Tongue (tissue), 1 donor: ENCODE measurements at regions not wholly inside any gene's neighbourhood (a gene's known extent, or its start where the extent isn't known, plus 50 kb on each side); places are given as distances from the start of the nearest gene placed in this dataset.
A peak's percentile ranks its signal among the peaks of the same experiment; 100 is the strongest.

Experiments
- DNase-seq: peaks from one replicate; pipeline ENCODE4 v3.0.0-alpha.2; 2015

DNA sequence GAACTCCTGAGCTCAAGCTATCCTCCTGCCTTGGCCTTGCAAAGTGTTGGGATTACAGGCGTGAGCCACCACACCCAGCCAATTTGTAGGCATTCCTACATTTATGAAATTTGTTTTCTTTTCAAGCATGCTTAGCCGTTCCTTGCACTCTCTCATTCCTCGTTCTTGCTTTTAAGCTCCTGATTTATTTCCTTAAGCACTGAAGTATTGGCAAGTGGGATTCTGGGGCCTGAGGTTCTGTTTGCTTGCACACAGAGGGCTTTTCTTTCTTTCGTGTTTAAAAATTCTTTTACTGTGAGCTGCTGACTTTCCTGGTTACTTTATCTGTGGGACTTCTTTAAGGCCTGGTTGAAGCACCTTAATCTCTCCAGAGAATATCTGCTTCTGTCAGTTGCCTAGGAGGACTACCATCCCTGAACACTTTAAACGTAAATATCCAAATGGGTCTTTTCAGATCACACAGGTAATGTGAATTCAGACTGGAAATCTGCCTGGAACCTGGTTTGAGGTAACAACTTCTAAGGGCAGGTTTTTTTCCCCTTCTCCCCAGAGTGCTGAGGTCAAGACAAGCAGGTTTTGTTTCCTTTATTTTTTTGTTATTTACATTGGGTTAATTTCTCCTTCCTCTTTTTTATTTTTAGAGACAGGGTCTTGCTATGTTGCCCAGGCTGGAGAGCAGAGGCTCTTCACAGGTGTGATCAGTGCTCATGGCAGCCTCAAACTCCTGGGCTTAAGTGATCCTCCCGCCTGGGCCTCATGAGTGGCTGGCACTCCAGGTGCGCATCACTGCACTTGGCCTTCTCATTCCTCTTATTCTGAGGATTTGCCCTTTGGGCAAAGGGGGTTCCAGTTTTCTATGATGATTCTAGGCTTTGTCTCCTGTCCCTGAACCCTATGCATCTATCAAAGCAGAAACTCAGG, 102.9 kb downstream of the PFKFB3 start:
- DNase-seq = peak; percentile 33

- no peak for DNase-seq
Measured at GRCh38 chr10:6306917-6307316, 104.2 kb downstream of the PFKFB3 start.

- DNase-seq = no peak
Measured at GRCh38 chr10:6309816-6310215, 107.1 kb downstream of the PFKFB3 start.

GRCh38 chr10:6310977-6311376, 108.2 kb downstream of the PFKFB3 start:
- no peak for DNase-seq

- DNase-seq = no peak
Measured at GRCh38 chr10:6311700-6312330, 109.1 kb downstream of the PFKFB3 start.

DNA sequence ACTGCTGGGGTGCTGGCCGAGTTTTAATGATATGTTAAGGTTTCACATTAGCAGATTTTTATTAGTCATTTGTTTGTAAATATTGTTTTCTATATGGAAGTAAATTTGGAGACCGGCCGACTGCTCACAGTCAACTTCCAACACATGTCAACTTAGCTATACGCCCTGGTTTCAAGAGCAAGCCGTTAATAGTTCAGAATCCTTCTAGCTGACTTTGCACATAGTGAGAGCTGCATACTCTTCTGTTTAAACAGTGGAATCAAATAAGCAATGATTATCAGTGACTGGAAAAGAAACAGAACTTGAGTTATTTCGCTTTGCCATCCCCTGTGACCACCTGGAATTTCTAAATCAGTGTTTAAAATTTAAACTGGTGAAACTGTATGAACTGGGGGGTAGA, 109.9 kb downstream of the PFKFB3 start:
- no peak for DNase-seq

- no peak for DNase-seq
Measured at GRCh38 chr10:6313111-6313895, 110.6 kb downstream of the PFKFB3 start.

GRCh38 chr10:6314620-6315205, 112.0 kb downstream of the PFKFB3 start:
- DNase-seq = no peak

DNA sequence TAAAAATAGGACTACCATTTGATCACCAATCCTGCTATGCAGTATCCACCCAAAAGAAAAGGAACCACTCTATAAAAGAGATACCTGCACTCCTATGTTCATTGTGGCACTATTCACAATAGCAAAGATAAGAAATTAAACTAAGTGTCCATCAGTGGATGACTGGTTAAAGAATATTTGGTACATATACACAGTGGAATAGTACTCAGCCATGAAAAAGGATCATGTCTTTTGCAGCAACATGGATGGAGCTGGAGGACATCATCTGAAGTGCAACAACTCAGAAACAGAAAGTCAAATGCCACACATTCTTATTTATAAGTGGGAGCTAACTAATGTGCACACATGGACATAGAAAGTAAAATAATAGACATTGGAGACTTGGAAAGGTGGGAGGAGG, 116.4 kb downstream of the PFKFB3 start:
- DNase-seq = no peak

GRCh38 chr10:6320320-6321010, 117.7 kb downstream of the PFKFB3 start:
- no peak for DNase-seq

DNA sequence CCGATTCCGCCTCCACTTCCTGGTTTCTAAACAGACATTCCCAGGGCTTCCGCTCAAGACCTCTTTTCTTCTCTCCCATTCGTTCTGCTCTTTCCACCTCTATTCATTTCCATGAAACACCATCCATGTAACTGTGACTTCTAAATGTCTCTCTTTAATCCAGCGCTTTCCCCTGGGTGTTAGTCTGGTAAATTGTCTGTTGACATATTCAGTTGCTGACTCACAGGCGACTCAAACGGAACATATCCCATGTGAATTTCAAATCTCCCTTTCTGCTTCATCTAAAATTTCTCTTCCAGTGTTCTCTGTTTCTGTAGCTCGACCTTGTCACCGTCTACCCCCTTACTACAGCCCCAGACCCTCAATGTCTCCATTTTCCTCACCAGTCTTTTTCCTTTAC, 119.1 kb downstream of the PFKFB3 start:
- no peak for DNase-seq

GRCh38 chr10:6322805-6323204, 120.1 kb downstream of the PFKFB3 start:
- no peak for DNase-seq

- no peak for DNase-seq
Measured at GRCh38 chr10:6327961-6328698, 125.4 kb downstream of the PFKFB3 start.

DNA sequence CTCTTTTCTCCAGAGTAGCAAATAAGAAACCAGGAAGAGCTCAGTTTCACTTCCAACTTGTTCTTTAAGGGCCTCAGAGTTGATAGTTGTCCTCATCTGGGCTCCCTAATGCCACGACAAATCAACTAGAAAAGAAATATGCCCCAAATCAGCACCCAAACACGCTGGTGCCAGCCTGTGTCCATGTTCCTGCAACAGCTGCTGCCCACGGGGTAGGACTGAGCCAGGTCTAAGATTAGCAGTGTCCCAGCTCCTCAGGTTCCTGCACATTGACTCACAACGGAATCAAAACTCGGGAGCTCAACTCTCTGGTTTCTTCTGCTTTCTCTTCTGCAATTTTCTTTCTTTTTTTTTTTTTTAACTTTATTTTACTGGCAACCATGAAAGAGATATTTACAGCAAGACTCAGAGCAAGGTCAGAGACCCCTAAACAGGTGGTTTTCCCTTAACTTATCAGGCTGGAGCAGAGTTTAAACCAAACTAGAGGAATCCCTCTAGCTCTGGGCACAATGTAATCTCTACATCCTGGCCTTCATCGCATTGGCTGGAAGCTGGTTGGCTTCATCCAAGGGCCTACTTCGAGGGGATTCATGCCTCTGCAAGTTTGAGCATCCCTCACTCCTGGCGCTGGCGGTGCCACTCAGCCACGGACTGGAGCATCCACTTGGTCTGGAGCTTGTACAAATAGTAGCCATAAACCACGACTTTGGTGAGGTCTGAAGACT, 126.1 kb downstream of the PFKFB3 start:
- DNase-seq = no peak

- DNase-seq = no peak
Measured at GRCh38 chr10:6333086-6333485, 130.4 kb downstream of the PFKFB3 start.

GRCh38 chr10:6333973-6334372, 131.2 kb downstream of the PFKFB3 start:
- DNase-seq = no peak

DNA sequence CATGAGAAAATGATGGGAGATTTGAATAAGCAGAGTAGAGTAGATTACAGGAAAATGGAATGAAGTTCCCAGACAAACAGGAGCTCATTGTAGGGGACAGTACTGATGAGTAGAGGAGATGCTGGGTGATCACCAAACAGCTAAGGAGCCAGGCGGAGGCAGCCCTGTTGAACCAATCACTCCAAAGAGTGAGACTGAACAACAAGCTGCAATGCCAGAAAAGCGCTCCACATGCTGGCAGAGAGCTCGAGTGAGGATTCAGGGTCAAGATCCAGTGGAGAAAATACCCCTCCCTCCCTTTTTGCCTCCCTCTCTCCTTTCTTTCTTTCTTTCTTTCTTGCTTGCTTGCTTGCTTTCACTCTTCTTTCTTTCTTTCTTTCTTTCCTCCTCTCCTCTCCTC, 133.3 kb downstream of the PFKFB3 start:
- DNase-seq = no peak

DNA sequence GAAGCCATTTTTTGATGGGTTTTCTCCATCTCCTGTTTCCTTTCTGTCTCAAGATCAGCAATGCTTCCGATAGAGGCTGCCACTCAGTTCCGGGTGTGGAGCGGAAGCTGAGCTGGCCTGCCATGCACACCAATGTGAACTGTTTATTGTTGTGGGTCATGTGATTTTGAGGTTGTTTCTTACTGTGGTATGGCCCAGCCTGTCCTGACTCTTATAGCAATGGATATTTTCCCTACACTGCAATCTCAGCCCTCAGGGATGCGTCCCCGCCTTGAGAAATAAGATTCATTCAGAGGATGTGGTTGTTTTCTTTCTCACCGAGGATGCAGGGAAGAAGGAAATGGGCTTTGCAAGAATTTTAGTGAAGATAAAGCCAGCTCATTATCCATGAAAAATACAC, 134.7 kb downstream of the PFKFB3 start:
- DNase-seq = no peak

GRCh38 chr10:6338361-6338760, 135.6 kb downstream of the PFKFB3 start:
- DNase-seq = no peak

DNA sequence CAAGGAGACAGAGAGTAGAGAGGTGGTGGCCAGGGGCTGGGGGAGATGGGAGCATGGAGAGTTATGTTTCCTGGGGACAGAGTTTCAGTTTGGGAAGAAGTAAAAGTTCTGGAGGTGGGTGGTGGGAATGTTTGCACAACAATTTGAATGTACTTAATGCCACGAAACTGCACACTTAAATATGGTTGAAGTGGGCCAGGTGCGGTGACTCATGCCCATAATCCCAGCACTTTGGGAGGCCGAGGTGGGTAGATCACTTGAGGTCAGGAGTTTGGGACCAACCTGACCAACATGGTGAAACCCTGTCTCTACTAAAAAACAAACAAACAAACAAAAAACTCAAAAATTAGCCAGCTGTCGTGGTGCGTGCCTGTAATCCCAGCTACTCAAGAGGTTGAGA, 137.2 kb downstream of the PFKFB3 start:
- DNase-seq = no peak
